CD4-positive, alpha-beta memory T cell (primary cell): ENCODE measurements at regions not wholly inside any gene's neighbourhood (a gene's known extent, or its start where the extent isn't known, plus 50 kb on each side); places are given as distances from the start of the nearest gene placed in this dataset.

Source experiments
- CTCF ChIA-PET: fragments of 350-600 bp; sonication (Branson Sonifier 250); formaldehyde crosslinking; loops from one replicate; lab custom pipeline; 2021; ENCODE audit warnings: inconsistent platforms; ENCODE audit not compliant: partially characterized antibody; lab: Charles Lee
- POLR2A ChIA-PET: fragments of 350-600 bp; sonication (Branson Sonifier 250); formaldehyde crosslinking; loops from one replicate; lab custom pipeline; 2021; ENCODE audit not compliant: partially characterized antibody; lab: Charles Lee
- DNase-seq, 5 donors: peaks; one replicate each; pipeline versions ENCODE4 v3.0.0 to v3.0.0-alpha.2; 2020 to 2022; ENCODE audit warnings: mixed read lengths in 1 of 5
- H3K27ac ChIP-seq: one replicate; pipeline ENCODE4 v1.7.0; 2013; ENCODE audit warnings: low read depth, low read length
- H3K27me3 ChIP-seq: 2 replicates; pipeline ENCODE4 v1.7.0; 2013; ENCODE audit warnings: mild to moderate bottlenecking, low read length, moderate library complexity; ENCODE audit not compliant: insufficient read depth
- H3K36me3 ChIP-seq: 2 replicates; pipeline ENCODE4 v1.7.0; 2013; ENCODE audit warnings: mild to moderate bottlenecking, low read length, moderate library complexity; ENCODE audit not compliant: insufficient read depth
- H3K4me1 ChIP-seq: 2 replicates; pipeline ENCODE4 v1.7.0; 2013; ENCODE audit warnings: mild to moderate bottlenecking, low read length, moderate library complexity; ENCODE audit not compliant: insufficient read depth
- H3K4me3 ChIP-seq, 2 donors: one replicate each; pipeline ENCODE4 v1.7.0; 2013; ENCODE audit warnings: low read length in 2 of 2, mild to moderate bottlenecking in 1 of 2
- H3K9me3 ChIP-seq, 2 donors: one replicate each; pipeline ENCODE4 v1.7.0; 2013; ENCODE audit warnings: low read length in 2 of 2, control low read depth in 1 of 2; ENCODE audit not compliant: control insufficient read depth in 1 of 2
- H3K27ac Mint-ChIP-seq, 7 donors: one replicate each; pipeline ENCODE4 v1.8.0; 2020 to 2021; ENCODE audit warnings: mixed read lengths in 7 of 7, mild to moderate bottlenecking in 6 of 7, inconsistent platforms in 3 of 7, moderate library complexity in 3 of 7
- H3K27me3 Mint-ChIP-seq, 2 donors: one replicate each; pipeline ENCODE4 v1.8.0; 2020 to 2021; ENCODE audit warnings: mixed read lengths in 2 of 2
- H3K36me3 Mint-ChIP-seq, 2 donors: one replicate each; pipeline ENCODE4 v1.8.0; 2020 to 2021; ENCODE audit warnings: mixed read lengths in 2 of 2, inconsistent platforms in 1 of 2, mild to moderate bottlenecking in 1 of 2
- H3K4me1 Mint-ChIP-seq, 4 donors: one replicate each; pipeline ENCODE4 v1.8.0; 2020 to 2021; ENCODE audit warnings: mixed read lengths in 4 of 4, mild to moderate bottlenecking in 1 of 4
- H3K4me3 Mint-ChIP-seq, 8 donors: one replicate each; pipeline ENCODE4 v1.8.0; 2020 to 2021; ENCODE audit warnings: mixed read lengths in 8 of 8, mild to moderate bottlenecking in 7 of 8, moderate library complexity in 6 of 8, inconsistent platforms in 3 of 8
- H3K9me3 Mint-ChIP-seq, 8 donors: one replicate each; pipeline ENCODE4 v1.8.0; 2020 to 2021; ENCODE audit warnings: mixed read lengths in 8 of 8, mild to moderate bottlenecking in 5 of 8, inconsistent platforms in 3 of 8, moderate library complexity in 1 of 8
- intact Hi-C: fragments of 100-400 bp; cut with micrococcal nuclease; formaldehyde crosslinking; loops from one replicate; pipeline ENCODE4 v1.15.1; 2023

DNA sequence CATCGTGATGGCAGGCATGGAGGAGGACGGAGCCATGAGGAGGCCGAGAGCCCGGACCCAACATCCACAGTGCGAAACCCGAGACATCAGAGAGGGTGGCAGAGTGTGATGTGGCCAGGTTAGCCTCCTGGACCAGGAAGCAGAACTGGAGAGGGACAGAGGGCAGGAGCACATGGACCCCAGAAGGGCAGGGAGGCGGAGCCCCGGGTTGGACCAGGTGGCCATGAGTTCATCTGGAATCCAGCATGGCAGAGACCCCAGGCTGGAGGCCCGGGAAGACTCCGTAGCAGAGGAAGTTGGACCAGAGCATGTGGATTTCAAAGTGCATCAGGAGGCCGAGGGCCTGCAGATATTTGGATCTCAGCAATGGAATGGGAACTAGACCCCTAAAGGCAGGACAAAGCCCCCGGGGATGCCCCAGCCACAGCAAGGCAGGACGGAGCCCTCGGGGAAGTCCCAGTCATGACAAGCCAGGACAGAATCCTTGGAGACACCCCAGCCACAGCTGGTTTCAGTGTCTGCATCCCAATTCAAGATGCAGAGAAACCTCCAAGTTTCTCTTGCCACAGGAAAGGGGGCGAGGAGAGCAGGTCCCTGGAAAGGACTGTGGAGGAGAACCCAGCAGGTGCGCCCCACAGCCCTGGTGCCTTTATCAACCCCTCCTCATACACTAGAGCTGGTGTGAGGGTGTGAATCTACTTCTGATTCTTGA is 1393.4 kb downstream of the BRD1 start:
- no peak for DNase-seq
- CTCF ChIA-PET, result no interaction called here
- Histone ChIP-seq H3K4me3 (no peak overlapping the region), H3K27me3 (no peaks in the 10 kb centered on the region), H3K36me3 (no peaks in the 10 kb centered on the region), H3K27ac (no peak overlapping the region), H3K9me3 (no peaks in the 10 kb centered on the region), H3K4me1 (no peaks in the 10 kb centered on the region)
- H3K27ac Mint-ChIP-seq, result no peak overlapping the region
- peaks cover 0 to 2% of the 10 kb centered on the region in 2 donors for H3K27me3 Mint-ChIP-seq
- no peaks in the 10 kb centered on the region for H3K4me1 Mint-ChIP-seq
- H3K36me3 Mint-ChIP-seq, result no peaks in the 10 kb centered on the region
- intact Hi-C loops, result no loop called here
- POLR2A ChIA-PET, result no interaction called here
- no peak overlapping the region for H3K4me3 Mint-ChIP-seq
- H3K9me3 Mint-ChIP-seq, result peaks cover 0 to 2% (median 0%) of the 10 kb centered on the region in 8 donors

DNA sequence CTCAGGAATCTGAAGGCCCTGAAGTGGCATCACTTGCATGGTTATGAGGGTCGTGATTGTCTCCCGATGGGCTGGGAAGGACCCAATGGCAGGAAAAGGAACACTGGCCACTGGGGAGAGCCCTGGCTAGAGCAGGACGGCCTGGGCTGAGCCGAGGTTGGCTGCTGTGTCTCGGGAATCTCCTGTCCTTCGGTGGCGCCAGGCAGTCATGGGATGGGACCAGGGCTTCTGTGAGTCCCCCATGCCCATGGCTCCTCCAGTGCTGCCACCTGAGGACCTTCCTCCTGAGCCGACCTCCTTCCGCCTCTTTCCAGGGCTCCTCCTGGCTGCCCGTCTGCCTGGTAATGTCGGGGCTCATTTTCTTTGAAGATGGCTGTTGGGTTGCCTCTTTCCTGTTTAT is 1394.0 kb downstream of the BRD1 start:
- H3K9me3 ChIP-seq, result no peaks in the 10 kb centered on the region

DNA sequence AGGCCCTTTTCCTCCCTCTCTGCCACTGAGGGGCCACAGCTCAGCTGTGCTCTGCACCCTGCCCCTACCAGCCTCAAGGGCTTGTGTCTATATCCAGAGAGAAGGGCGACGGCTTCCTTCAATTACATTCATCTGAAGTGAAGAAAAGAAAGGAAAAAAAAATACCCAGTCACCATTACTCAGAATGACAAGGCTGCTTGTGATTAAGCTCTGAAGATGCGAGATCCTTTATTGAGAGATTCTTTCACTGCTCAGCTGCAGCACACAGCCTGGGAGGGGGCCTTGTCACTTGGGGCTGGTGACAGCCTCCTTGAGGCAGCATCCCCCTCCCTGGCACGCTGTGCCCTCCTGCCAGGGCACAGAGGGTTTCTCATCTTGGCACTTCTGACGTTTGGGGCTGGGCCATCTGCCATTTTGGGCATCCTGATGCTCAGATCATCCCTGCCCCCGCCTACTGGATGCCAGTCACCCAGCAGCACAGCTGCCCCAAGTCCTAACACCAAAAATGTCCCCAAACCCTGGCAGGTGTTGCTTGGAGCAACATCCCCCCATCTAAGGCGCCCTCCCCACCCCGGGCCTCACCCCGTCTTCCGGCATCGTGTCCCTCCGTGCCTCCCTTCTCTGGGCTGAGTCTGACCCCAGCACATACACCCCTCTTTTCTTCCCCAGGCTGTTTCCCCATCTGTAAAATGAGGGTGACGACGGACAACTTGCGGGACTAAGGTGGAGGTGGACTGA is 1394.7 kb downstream of the BRD1 start:
- H3K4me3 ChIP-seq, result no peak overlapping the region
- ChIA-PET CTCF (no interaction called here), POLR2A (no interaction called here)
- intact Hi-C loops, result no loop called here
- Mint-ChIP-seq H3K27me3 (peaks cover 0 to 2% of the 10 kb centered on the region in 2 donors), H3K27ac (no peak overlapping the region), H3K36me3 (no peaks in the 10 kb centered on the region), H3K4me1 (no peaks in the 10 kb centered on the region), H3K4me3 (no peak overlapping the region), H3K9me3 (peaks cover 0 to 2% (median 0%) of the 10 kb centered on the region in 8 donors)
- no peaks in the 10 kb centered on the region for H3K4me1 ChIP-seq
- H3K27ac ChIP-seq, result no peak overlapping the region
- DNase-seq, result no peak
- no peaks in the 10 kb centered on the region for H3K36me3 ChIP-seq
- no peaks in the 10 kb centered on the region for H3K27me3 ChIP-seq
- H3K9me3 ChIP-seq, result no peaks in the 10 kb centered on the region

More for the DNA sequence above, 1394.0 kb downstream of the BRD1 start:
- no peaks in the 10 kb centered on the region for H3K4me1 Mint-ChIP-seq
- intact Hi-C loops, result no loop called here
- H3K4me3 ChIP-seq, result no peak overlapping the region
- ChIA-PET CTCF (no interaction called here), POLR2A (no interaction called here)
- H3K36me3 ChIP-seq, result no peaks in the 10 kb centered on the region
- no peaks in the 10 kb centered on the region for H3K36me3 Mint-ChIP-seq
- no peaks in the 10 kb centered on the region for H3K4me1 ChIP-seq
- H3K4me3 Mint-ChIP-seq, result no peak overlapping the region
- H3K27ac ChIP-seq, result no peak overlapping the region
- H3K27me3 Mint-ChIP-seq, result peaks cover 0 to 2% of the 10 kb centered on the region in 2 donors
- H3K9me3 Mint-ChIP-seq, result peaks cover 0 to 2% (median 0%) of the 10 kb centered on the region in 8 donors
- H3K27me3 ChIP-seq, result no peaks in the 10 kb centered on the region
- DNase-seq, result no peak
- H3K27ac Mint-ChIP-seq, result no peak overlapping the region

DNA sequence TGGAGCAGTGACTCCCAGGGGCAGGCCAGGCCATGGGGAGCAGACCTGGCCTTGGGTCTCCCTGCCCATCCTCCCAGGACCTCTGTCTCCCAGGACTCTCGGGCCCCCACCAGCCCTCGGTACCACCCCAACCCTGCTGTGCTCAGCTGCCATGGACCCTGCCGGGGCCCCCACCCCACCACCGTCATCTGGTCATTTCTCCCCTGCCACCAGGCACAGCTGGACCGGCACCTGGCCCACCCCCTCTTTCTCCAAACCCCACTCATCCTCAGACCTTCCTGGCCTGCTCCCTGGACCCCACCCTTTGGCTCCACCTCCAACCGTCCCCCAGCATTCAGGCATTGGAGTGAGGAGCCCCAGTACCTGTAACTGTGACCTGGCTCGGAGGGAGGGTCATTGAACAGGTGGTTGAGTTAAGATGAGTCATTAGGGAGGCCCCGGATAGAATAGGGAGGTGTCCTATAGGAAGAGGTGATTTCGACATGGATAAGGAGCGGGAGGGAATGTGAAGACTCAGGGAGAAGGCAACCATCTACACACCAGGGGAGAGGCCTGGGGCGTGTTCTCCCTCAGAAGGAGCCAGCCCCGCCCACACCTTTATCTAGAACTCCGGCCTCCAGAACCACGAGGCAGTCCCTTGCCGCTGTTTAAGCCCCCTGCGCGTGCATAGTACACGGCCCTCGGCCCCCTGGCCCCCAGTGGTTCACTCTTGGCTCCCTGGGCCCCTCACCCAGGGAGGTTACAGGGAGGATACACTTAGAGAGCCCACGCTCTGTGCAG is 1395.9 kb downstream of the BRD1 start:
- H3K4me3 Mint-ChIP-seq, result no peak overlapping the region
- DNase-seq, result no peak
- no peak overlapping the region for H3K27ac Mint-ChIP-seq
- no peaks in the 10 kb centered on the region for H3K4me1 Mint-ChIP-seq
- intact Hi-C loops, result no loop called here
- H3K4me1 ChIP-seq, result no peaks in the 10 kb centered on the region
- no peaks in the 10 kb centered on the region for H3K27me3 ChIP-seq
- peaks cover 0 to 2% of the 10 kb centered on the region in 2 donors for H3K27me3 Mint-ChIP-seq
- no peaks in the 10 kb centered on the region for H3K36me3 Mint-ChIP-seq
- no peak overlapping the region for H3K27ac ChIP-seq
- peaks cover 0 to under 1% (median 0%) of the 10 kb centered on the region in 8 donors for H3K9me3 Mint-ChIP-seq
- ChIA-PET CTCF (no interaction called here), POLR2A (no interaction called here)
- H3K9me3 ChIP-seq, result no peaks in the 10 kb centered on the region
- H3K36me3 ChIP-seq, result no peaks in the 10 kb centered on the region
- H3K4me3 ChIP-seq, result no peak overlapping the region

DNA sequence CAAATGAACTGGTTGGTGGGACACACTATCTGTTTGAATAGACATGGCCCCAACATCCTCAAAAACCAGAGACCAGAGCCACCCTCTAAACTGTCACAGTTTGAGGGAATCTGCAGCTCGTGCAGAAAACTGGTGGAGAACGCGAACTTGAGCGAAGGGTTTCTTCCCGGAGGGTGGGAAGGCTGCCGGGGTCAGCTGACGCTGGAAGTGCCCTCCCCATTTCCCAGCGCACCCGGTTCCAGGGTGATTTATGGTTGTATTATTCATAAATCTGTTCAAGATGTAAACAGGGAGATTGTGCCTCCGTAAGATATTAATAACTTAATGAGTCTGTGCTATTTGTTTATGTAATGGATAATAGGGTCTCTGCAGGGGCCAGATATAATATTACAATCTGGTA is 1396.7 kb downstream of the BRD1 start:
- ChIA-PET CTCF (no interaction called here), POLR2A (no interaction called here)
- Histone ChIP-seq H3K4me1 (no peaks in the 10 kb centered on the region), H3K4me3 (no peak overlapping the region), H3K27me3 (no peaks in the 10 kb centered on the region), H3K36me3 (no peaks in the 10 kb centered on the region), H3K27ac (no peak overlapping the region), H3K9me3 (no peaks in the 10 kb centered on the region)
- Mint-ChIP-seq H3K9me3 (no peaks in the 10 kb centered on the region), H3K27ac (no peak overlapping the region), H3K4me3 (no peak overlapping the region), H3K4me1 (no peaks in the 10 kb centered on the region), H3K36me3 (no peaks in the 10 kb centered on the region), H3K27me3 (peaks cover 0 to 2% of the 10 kb centered on the region in 2 donors)
- DNase-seq, result no peak
- intact Hi-C loops, result no loop called here

DNA sequence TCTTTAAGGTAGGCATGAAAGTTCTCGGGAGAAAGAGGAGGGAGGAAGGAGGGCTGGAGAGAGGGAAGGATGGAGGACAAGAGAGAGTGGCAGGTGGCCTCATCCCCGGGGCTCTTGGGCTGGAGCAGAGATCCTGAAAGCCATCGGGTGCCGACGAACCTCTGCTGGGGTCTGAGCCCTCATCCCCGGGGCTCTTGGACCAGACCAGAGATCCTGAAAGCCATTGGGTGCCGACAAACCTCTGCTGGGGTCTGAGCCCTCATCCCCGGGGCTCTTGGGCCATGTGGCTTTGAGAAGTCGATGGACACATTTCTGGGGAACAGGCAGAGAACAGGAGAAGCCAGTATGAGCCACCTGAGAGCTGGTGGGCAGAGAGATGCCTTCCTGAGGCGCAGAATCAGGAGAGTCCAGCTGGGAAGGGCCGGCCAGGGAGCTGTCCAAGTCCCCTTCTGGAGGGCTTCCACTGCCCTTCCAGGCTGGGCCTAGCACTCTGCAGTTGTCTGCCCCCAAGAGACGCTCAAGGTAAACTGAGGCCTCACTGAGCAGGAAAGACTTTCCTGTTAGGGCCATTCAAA is 1398.1 kb downstream of the BRD1 start:
- POLR2A ChIA-PET, result no interaction called here
- H3K27me3 ChIP-seq, result no peaks in the 10 kb centered on the region

More for the DNA sequence above, 1398.1 kb downstream of the BRD1 start:
- no peaks in the 10 kb centered on the region for H3K9me3 ChIP-seq
- no peak overlapping the region for H3K4me3 Mint-ChIP-seq
- intact Hi-C loops, result no loop called here
- DNase-seq, result no peak
- H3K27me3 Mint-ChIP-seq, result peaks cover 0 to 2% of the 10 kb centered on the region in 2 donors
- H3K9me3 Mint-ChIP-seq, result no peaks in the 10 kb centered on the region
- no peaks in the 10 kb centered on the region for H3K36me3 ChIP-seq
- no peak overlapping the region for H3K27ac ChIP-seq
- no peaks in the 10 kb centered on the region for H3K36me3 Mint-ChIP-seq
- H3K27ac Mint-ChIP-seq, result no peak overlapping the region
- CTCF ChIA-PET, result no interaction called here
- H3K4me1 ChIP-seq, result no peaks in the 10 kb centered on the region
- H3K4me3 ChIP-seq, result no peak overlapping the region
- H3K4me1 Mint-ChIP-seq, result no peaks in the 10 kb centered on the region
